ENCODE measurements at regions not wholly inside any gene's neighbourhood (a gene's known extent, or its start where the extent isn't known, plus 50 kb on each side); places are given as distances from the start of the nearest gene placed in this dataset.

GRCh38 chr20:11564491-11564890, 353.2 kb upstream of the BTBD3 start:
- no peak for DNase-seq (ENCODE audit: extremely low read depth in 1 of 11, low read depth in 9 of 11, low spot score in 4 of 11)

DNA sequence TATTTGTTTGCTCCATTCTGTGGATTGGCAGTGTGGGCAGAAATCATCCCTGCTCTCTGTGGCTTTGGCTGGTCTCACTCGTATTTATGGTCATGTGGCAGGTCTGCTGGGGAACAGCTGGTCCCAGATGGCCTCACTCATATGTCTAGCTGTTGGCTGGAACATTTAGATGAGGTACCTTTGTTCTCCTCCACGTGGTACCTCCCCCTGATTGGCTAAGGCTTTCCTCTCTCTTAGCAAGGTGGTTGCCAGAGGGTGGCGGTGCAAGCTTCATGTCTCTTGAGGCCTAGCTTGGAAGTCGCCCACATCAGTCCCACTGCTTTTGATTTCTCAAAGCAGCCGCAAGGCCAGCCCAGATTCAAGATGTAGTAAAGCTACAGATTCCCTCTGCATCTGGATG, 348.5 kb upstream of the BTBD3 start:
- DNase-seq (ENCODE audit: extremely low read depth in 1 of 11, low read depth in 9 of 11, low spot score in 4 of 11): no peak

DNA sequence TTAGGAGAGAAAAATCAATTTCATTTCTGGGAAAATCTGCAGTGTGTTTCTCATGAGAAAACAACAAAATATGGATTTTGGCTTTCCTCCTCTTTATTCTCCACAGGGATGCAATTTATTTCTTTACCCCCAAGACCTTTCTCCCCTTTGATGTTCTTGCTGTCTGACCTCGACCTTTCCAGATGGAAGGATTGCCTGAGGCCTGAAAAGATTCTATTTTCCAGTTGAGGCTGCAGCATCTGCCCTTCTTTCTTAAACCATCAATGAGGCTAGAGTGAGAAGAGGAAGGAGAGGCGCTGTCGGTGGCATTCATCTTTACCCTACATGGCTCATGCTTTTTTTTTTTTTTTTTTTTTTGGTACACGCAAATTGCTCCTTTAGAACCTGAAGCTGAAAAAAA, 344.2 kb upstream of the BTBD3 start:
- DNase-seq (ENCODE audit: extremely low read depth in 1 of 11, low read depth in 9 of 11, low spot score in 4 of 11): no peak

DNA sequence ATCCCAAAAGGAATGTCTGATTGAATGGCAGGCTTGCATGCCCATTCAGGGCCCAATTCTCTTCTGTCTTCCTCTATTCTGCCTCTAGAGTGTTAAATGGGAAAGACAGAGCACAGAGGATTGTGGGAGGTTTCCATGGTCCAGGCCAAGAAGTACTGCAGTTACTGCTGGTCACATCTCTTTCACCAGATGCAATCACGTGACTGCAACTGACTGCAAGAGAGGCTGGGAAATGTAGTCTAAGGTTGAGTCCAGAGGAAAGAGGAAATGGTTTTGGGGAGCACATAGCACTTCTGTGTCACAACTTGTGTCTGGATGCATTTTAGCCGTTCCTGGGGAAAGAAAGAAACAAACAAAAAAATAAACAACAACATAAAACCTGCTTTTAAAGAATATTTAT, 336.4 kb upstream of the BTBD3 start:
- no peak for DNase-seq (ENCODE audit: extremely low read depth in 1 of 11, low read depth in 9 of 11, low spot score in 4 of 11)

GRCh38 chr20:11582060-11582459, 335.6 kb upstream of the BTBD3 start:
- DNase-seq (ENCODE audit: extremely low read depth in 1 of 11, low read depth in 9 of 11, low spot score in 4 of 11): no peak

DNA sequence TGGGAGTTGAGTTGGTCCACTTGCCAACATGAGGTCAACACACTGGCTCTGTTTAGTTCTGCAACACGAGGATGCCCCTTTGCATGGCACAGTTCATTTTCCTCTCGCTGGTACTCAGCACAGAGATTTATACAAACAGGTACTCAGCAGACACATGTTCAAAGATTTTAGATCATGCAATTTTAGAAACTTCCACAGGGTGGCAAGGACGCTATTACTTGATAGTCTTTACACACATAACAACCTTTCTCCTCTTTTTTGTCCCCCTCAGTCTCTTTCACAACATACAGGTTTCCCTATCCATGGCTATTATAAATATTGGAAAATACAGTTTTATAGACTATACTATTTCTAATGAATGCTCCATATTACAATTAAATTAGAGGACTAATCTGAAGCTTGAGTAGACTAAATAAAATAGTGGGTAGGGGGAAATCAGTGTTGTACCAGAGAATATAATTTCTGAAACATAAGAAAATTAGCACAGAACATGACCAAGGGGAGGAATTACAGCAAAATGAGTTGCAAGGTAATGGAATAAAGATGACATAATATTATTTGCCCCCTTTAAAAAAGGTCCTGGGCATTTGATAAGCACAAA, 331.8 kb upstream of the BTBD3 start:
- DNase-seq (ENCODE audit: extremely low read depth in 1 of 11, low read depth in 9 of 11, low spot score in 4 of 11): peak in 8 of 11 donors; percentile 2 to 18 (median 6)

GRCh38 chr20:11588875-11589274, 328.8 kb upstream of the BTBD3 start:
- DNase-seq (ENCODE audit: extremely low read depth in 1 of 11, low read depth in 9 of 11, low spot score in 4 of 11): no peak

DNA sequence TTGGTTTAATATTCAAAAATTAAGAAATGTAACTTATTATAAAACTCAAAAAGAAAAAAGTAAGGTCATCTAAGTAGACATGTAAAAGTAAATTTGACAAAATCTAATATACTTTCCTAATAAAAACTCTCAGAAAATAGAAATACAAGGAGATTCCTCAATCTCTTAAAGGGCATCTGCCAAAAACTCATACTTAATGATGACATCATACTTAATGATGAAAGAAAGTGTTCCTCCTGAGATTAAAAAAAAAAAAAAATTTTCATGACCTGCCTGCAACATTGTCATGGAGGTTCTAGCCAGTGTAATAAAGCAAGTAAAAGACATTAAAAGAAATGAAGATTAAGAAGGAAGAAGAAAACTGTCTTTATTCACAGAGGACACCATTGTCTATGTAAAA, 325.7 kb upstream of the BTBD3 start:
- DNase-seq (ENCODE audit: extremely low read depth in 1 of 11, low read depth in 9 of 11, low spot score in 4 of 11): no peak

DNA sequence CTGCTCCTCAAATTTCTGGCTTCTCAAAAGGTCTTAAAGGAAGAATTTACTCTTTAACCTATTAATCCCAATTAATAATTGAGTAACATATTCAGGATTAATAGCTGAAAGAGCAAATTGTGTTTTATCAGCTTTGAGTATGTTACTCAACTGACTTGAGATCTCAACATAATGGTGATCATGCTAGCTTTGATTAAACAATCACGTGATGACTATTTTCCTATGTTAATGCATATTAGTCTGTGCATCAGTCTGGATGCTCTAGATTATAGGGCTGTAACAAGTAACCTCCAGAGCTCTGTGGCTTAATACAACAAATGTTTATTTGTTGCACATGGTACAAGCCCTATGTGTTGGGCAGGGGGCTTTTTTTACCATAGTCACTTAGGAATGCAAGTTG, 313.4 kb upstream of the BTBD3 start:
- no peak for DNase-seq (ENCODE audit: extremely low read depth in 1 of 11, low read depth in 9 of 11, low spot score in 4 of 11)

DNA sequence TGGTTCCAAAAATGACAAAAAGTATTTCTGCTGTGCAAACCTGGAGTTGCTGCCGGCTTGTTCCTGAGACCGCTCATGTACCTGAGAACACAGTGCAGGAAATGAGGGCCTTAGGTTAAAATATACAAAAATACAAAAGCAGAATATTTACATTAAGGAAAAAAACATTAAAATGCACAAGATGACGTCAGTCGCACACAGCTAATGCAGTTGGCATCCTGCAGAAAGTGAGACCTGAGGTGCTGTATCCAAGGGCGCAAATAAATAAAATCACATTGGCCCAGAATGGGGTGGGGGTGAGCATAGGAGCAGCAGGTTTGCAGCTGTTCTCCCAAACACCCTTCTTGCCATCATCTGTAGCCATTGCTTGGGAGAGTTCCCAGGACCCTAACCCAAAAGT, 310.6 kb upstream of the BTBD3 start:
- DNase-seq (ENCODE audit: extremely low read depth in 1 of 11, low read depth in 9 of 11, low spot score in 4 of 11): no peak

DNA sequence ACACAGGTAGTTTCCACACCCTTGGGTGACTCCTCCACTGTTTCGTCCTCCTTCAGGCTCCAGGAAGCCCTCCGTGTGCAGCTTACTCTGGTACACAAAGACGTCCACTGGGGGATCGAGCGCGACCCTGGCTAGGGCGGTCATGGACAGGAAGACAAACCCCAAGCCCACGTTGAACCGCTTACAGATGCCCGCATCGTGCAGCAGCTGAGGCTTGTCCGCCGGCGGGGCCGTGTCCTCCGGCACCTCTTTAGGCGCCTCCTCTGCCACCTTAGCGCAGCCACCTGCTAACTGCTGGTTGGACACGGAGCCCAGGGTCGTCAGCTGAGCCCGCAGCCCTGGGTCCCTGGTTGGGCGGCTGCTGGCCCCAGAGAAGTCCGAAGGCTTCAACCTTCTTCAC, 309.0 kb upstream of the BTBD3 start:
- DNase-seq (ENCODE audit: extremely low read depth in 1 of 11, low read depth in 9 of 11, low spot score in 4 of 11): no peak

GRCh38 chr20:11624704-11625103, 293.0 kb upstream of the BTBD3 start:
- no peak for DNase-seq (ENCODE audit: extremely low read depth in 1 of 11, low read depth in 9 of 11, low spot score in 4 of 11)

DNA sequence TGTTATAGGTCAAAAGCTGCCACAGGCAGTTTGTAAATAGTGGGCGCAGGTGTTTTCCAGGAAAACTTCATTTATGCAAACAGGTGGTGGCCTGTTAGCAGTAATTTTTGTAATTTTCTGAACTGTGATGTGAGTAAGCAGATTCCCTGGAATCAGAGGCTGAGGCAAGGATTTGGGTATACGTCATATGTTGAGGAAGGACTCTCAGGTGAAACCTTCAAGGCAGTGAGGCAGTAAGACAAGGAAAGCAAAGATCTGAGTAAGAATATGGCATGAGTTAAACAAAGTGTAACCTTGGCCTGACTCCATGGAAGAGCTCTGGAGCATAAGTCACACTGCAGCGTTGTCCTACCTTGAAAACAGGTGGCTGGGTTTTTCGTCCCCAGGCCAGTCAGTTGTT, 291.1 kb upstream of the BTBD3 start:
- DNase-seq (ENCODE audit: extremely low read depth in 1 of 11, low read depth in 9 of 11, low spot score in 4 of 11): no peak

- DNase-seq (ENCODE audit: extremely low read depth in 1 of 11, low read depth in 9 of 11, low spot score in 4 of 11): no peak
Measured at GRCh38 chr20:11642866-11643265, 274.8 kb upstream of the BTBD3 start.

DNA sequence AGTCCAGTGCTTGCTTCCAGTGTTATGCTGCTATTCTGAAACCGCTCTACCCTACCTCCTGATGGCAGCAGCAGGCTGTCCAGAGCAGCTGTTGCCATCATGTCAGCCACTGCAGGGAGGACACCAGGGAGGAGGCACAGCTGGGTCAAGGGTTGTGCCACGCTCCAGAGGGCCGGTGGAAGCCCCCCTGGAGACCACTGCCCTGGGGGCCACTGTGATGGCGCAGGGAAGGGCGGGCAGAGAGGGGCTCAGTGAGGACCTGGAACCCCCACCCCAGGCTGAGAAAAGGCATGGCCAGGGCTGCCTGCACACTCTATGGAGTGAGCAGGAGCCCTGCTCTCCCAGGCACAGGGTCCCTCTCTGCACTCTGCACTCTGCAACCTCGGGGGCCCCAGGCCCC, 271.3 kb upstream of the BTBD3 start:
- no peak for DNase-seq (ENCODE audit: extremely low read depth in 1 of 11, low read depth in 9 of 11, low spot score in 4 of 11)

GRCh38 chr20:11650566-11650965, 267.1 kb upstream of the BTBD3 start:
- DNase-seq (ENCODE audit: extremely low read depth in 1 of 11, low read depth in 9 of 11, low spot score in 4 of 11): no peak

- DNase-seq (ENCODE audit: extremely low read depth in 1 of 11, low read depth in 9 of 11, low spot score in 4 of 11): no peak
Measured at GRCh38 chr20:11651138-11651537, 266.6 kb upstream of the BTBD3 start.

- no peak for DNase-seq (ENCODE audit: extremely low read depth in 1 of 11, low read depth in 9 of 11, low spot score in 4 of 11)
Measured at GRCh38 chr20:11651647-11652046, 266.0 kb upstream of the BTBD3 start.

GRCh38 chr20:11652128-11652527, 265.6 kb upstream of the BTBD3 start:
- no peak for DNase-seq (ENCODE audit: extremely low read depth in 1 of 11, low read depth in 9 of 11, low spot score in 4 of 11)

GRCh38 chr20:11654766-11655165, 262.9 kb upstream of the BTBD3 start:
- peak in 1 of 11 donors; percentile 13 for DNase-seq (ENCODE audit: extremely low read depth in 1 of 11, low read depth in 9 of 11, low spot score in 4 of 11)

DNA sequence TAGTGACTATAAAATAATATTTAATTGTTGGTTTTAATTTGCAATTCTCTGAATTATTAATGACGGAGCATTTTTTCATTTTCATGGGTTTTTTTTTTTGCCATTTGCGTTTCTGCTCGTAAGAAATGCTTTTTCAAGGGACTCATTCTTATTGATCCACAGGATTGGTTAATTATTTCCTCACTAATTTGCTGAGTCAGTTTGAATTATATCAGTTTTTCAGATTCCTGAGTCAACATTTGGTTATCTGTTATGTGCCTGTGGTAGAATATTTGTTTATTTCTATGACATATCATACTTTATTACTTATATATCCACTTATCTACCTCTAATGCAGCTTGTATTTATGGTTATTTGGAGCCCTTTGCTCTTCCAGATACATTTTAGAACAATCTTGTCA, 257.0 kb upstream of the BTBD3 start:
- no peak for DNase-seq (ENCODE audit: extremely low read depth in 1 of 11, low read depth in 9 of 11, low spot score in 4 of 11)

GRCh38 chr20:11671015-11671511, 246.6 kb upstream of the BTBD3 start:
- DNase-seq (ENCODE audit: extremely low read depth in 1 of 11, low read depth in 9 of 11, low spot score in 4 of 11): no peak

Data from renal cortex interstitium (tissue), 11 donors.